Activated CD4-positive, alpha-beta T cell treated with anti-CD3 and anti-CD28 coated beads for 4 hours (primary cell): ENCODE measurements at regions not wholly inside any gene's neighbourhood (a gene's known extent, or its start where the extent isn't known, plus 50 kb on each side); places are given as distances from the start of the nearest gene placed in this dataset.
"Not testable (repeated sequence)": the region's sequence is repeated elsewhere in the genome, so short reads cannot be mapped to it uniquely, and the experiment has no call there.

Experiments
- DNase-seq, 2 donors: peaks; one replicate each; pipeline ENCODE4 v3.0.0-alpha.2; 2020

- DNase-seq = no peak
Observed at GRCh38 chr4:128688033-128688721, 121.3 kb upstream of the JADE1 start.

- no peak for DNase-seq
Observed at GRCh38 chr4:128686810-128687209, 122.7 kb upstream of the JADE1 start.

- DNase-seq = no peak
Observed at GRCh38 chr4:128686032-128686465, 123.5 kb upstream of the JADE1 start.

GRCh38 chr4:128684016-128684415 is 125.5 kb upstream of the JADE1 start:
- DNase-seq = no peak

- DNase-seq = no peak
Observed at GRCh38 chr4:128682942-128683666, 126.4 kb upstream of the JADE1 start.

GRCh38 chr4:128676095-128676494 is 133.4 kb upstream of the JADE1 start:
- no peak for DNase-seq

GRCh38 chr4:128675083-128675482 is 134.4 kb upstream of the JADE1 start:
- no peak for DNase-seq

DNA sequence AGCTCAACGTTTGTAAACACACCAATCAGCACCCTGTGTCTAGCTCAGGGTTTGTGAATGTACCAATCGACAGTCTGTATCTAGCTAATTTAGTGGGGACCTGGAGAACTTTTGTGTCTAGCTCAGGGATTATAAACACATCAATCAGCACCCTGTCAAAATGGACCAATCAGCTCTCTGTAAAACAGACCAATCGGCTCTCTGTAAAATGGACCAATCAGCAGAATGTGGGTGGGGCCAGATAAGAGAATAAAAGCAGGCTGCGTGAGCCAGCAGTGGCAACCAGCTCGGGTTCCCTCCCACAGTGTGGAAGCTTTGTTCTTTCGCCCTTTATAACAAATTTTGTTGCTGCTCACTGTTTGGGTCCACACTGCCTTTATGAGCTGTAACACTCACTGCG is 136.3 kb upstream of the JADE1 start:
- DNase-seq = not testable (repeated sequence)

- not testable (repeated sequence) for DNase-seq
Observed at GRCh38 chr4:128672596-128672995, 136.9 kb upstream of the JADE1 start.

- no peak for DNase-seq
Observed at GRCh38 chr4:128670513-128670912, 139.0 kb upstream of the JADE1 start.

DNA sequence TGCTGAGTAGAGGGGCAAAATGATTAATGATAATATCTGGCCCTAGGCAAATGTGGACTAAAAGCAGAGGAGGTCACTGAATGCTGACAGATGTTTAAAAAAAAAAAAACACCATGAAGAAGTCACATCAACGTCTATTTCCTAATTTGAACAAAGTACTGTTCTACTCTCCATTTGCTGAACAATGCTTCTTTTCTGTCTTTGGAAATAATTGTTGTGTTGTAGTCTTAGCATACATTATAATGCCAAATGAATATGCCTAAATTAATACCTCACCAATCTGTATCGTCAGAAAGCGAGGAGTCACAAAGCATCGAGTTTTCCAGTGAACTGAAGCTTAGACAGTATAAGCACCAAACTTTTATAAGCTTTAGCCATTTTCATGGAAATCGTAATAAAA is 140.9 kb upstream of the JADE1 start:
- DNase-seq = no peak

DNA sequence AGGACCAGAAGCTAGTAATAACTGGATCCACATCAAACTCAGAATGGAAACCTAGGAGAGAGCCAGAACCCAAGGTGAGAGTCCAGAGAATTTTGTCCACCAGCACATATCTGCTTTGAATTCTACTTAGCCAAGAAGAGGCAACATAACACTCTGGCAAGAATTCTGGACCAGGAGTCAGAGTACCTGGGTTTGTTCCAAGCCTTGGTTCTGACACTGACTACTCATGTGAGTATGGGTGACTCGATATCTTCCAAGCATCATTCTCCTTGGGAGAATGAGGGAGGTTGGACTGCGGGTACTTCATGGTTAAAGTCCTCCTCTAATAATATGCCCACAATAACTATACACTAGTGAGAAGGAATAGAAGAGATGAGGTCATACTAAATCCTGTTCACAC is 144.0 kb upstream of the JADE1 start:
- no peak for DNase-seq

DNA sequence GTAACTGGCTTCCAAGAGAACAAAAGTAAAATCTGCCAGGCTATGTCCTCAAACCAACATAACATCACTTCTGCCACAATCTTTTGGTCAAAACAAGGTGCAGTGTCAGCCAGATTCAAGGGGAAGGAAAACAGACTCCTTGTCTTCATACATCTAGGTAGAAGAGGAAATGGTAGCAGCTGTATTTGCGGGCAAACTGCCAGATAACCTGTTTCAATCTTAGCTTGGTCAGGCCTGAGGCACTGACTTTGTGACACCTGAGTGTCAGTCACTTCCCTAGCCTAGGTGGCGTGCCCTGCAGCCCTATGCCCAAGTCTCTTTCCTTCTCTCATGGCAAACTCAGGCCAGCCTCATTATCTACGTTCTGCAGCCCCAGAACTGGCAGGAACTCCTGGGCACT is 146.2 kb upstream of the JADE1 start:
- DNase-seq = no peak

- no peak for DNase-seq
Observed at GRCh38 chr4:128661479-128661878, 148.0 kb upstream of the JADE1 start.

GRCh38 chr4:128660361-128661215 is 148.9 kb upstream of the JADE1 start:
- DNase-seq = no peak

DNA sequence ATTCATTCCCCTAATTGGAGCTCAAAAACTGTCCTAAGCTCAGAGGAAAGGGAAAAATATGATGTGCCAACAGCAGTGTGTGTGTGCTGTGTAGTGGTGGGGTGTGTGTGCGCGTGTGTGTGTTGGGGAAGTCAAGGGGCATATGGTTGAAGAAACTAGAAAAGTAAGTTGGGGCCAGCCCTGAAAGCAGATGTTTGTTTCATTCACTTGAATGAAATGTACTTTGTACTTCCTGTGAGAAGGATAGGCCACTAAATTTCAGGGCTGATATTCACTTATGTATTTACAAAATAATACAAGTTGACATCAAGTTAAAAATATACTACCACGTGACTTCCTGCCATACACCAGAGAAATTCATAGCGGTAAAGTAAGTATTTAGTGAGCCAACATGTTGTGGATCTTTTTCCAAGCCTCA is 151.3 kb upstream of the JADE1 start:
- no peak for DNase-seq

GRCh38 chr4:128657638-128658037 is 151.9 kb upstream of the JADE1 start:
- DNase-seq = no peak

DNA sequence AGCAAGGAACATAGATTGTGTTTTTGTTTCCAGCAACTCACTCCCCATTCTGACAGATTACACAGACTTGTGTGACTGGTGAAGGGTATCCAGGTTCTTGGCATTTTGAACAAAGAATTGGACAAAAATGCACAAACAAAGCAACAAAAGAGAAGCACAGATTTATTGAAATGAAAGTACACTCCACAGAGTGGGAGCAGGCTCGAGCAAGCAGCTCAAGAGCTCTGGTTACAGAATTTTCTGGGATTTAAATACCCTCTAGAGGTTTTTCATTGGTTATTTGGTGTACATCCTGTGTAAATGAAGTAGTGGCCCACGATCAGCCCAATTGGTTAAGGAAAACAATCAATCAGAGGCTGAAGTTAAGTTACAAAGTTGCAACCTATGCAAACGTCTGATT is 155.0 kb upstream of the JADE1 start:
- DNase-seq = no peak

DNA sequence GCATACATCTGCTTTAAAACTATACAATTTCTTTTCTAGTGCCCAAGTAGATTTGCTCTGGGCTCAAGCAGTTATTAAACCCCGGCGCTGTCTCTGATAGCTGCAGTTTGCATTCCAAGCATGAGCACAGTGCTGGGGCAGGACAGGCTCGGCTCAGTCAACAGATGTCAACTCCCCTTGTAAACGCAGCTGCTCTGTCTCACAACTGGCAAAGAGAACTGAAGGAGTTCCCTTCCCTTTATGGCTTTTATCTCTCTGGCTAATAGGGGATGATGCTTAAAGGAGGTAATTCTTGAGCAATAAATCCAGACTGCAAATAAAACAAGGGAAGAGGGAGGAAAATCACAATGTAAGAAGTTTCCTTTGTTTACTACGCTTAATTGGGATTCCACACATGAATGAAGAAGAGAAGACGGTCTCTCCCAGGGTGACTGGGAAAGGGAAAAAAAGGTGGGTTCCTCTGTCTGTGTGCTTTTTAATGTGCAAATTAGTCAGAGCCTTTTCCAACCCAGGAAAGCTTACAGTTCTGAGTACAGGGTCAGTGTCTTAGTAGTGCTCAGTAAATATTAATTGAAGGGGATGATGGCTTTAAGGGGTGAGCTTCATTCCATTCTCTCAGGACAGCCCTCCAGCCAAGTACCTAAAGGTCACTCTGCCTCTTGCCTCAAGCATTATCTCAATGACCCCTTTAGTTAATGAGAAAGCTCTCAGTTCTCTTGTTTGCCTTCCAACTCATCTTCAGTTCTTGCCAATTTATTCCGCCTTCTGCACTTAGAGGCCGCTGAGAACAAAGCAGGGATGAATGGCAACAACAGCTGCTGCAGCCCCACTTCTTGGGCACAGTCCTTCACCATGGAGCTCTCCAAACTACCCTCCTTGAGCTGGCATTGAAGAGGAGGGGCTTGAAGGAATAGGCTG is 155.7 kb upstream of the JADE1 start:
- no peak for DNase-seq

- no peak for DNase-seq
Observed at GRCh38 chr4:128649575-128650205, 159.8 kb upstream of the JADE1 start.

DNA sequence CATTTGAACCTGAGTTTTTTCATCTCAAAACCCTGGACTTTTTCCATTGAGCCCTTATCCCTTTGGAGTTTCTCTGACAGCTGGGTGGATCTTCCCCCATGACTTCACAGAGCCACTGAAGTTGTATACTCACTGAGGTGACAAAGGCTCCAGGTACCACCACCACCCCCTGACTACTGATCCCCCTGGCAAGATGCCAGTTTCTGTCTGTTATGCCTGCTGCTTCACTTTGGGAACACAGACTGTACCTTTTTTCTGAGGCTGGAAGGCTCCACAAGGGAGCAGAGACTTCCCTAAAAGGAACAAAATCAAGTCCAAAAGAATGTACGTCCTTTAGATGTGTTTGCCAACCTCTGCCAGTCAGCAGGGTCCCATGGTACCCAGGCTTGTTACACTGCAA is 160.3 kb upstream of the JADE1 start:
- no peak for DNase-seq

- DNase-seq = no peak
Observed at GRCh38 chr4:128648021-128648420, 161.5 kb upstream of the JADE1 start.
